ENCODE measurements at regions not wholly inside any gene's neighbourhood (a gene's known extent, or its start where the extent isn't known, plus 50 kb on each side); places are given as distances from the start of the nearest gene placed in this dataset.
"Not testable (repeated sequence)": the region's sequence is repeated elsewhere in the genome, so short reads cannot be mapped to it uniquely, and the experiment has no call there.

- no peak for DNase-seq (ENCODE audit: low spot score)
These were observed 81.4 kb upstream of the ZNF366 start for GRCh38 chr5:72588640-72589039.

GRCh38 chr5:72587661-72588308 is 80.6 kb upstream of the ZNF366 start:
- no peak for DNase-seq (ENCODE audit: low spot score)

GRCh38 chr5:72586788-72587530 is 79.7 kb upstream of the ZNF366 start:
- DNase-seq (ENCODE audit: low spot score): no peak

GRCh38 chr5:72584466-72584865 is 77.3 kb upstream of the ZNF366 start:
- no peak for DNase-seq (ENCODE audit: low spot score)

GRCh38 chr5:72579290-72579689 is 72.1 kb upstream of the ZNF366 start:
- not testable (repeated sequence) for DNase-seq (ENCODE audit: low spot score)

- DNase-seq (ENCODE audit: low spot score): no peak
These were observed 65.1 kb upstream of the ZNF366 start for GRCh38 chr5:72572236-72572765.

- no peak for DNase-seq (ENCODE audit: low spot score)
These were observed 62.3 kb upstream of the ZNF366 start for GRCh38 chr5:72569408-72569944.

- no peak for DNase-seq (ENCODE audit: low spot score)
These were observed 59.5 kb upstream of the ZNF366 start for GRCh38 chr5:72566746-72567145.

GRCh38 chr5:72565513-72566289 is 58.5 kb upstream of the ZNF366 start:
- no peak for DNase-seq (ENCODE audit: low spot score)

GRCh38 chr5:72562717-72563116 is 55.5 kb upstream of the ZNF366 start:
- DNase-seq (ENCODE audit: low spot score): no peak

- DNase-seq (ENCODE audit: low spot score): no peak
These were observed 54.1 kb upstream of the ZNF366 start for GRCh38 chr5:72561148-72561972.

- DNase-seq (ENCODE audit: low spot score): no peak
These were observed 52.9 kb upstream of the ZNF366 start for GRCh38 chr5:72559866-72560766.

GRCh38 chr5:72558383-72558782 is 51.2 kb upstream of the ZNF366 start:
- no peak for DNase-seq (ENCODE audit: low spot score)

GRCh38 chr5:72558046-72558336 is 50.8 kb upstream of the ZNF366 start:
- no peak for DNase-seq (ENCODE audit: low spot score)

- no peak for DNase-seq (ENCODE audit: low spot score)
These were observed 50.2 kb upstream of the ZNF366 start for GRCh38 chr5:72557167-72558045.

Data from LoVo (cell line).